ENCODE measurements at regions not wholly inside any gene's neighbourhood (a gene's known extent, or its start where the extent isn't known, plus 50 kb on each side); places are given as distances from the start of the nearest gene placed in this dataset.

- no peak for DNase-seq (ENCODE audit: low spot score)
These were observed 89.6 kb upstream of the ATF7IP start for GRCh38 chr12:14275886-14276285.

GRCh38 chr12:14278294-14278953, 87.1 kb upstream of the ATF7IP start:
- no peak for DNase-seq (ENCODE audit: low spot score)

GRCh38 chr12:14279845-14280244, 85.6 kb upstream of the ATF7IP start:
- no peak for DNase-seq (ENCODE audit: low spot score)

- no peak for DNase-seq (ENCODE audit: low spot score)
These were observed 84.6 kb upstream of the ATF7IP start for GRCh38 chr12:14280921-14281320.

- DNase-seq (ENCODE audit: low spot score) = no peak
These were observed 83.9 kb upstream of the ATF7IP start for GRCh38 chr12:14281539-14281938.

- no peak for DNase-seq (ENCODE audit: low spot score)
These were observed 81.9 kb upstream of the ATF7IP start for GRCh38 chr12:14283489-14284144.

- no peak for DNase-seq (ENCODE audit: low spot score)
These were observed 81.2 kb upstream of the ATF7IP start for GRCh38 chr12:14284184-14284722.

GRCh38 chr12:14289601-14290000, 75.9 kb upstream of the ATF7IP start:
- no peak for DNase-seq (ENCODE audit: low spot score)

GRCh38 chr12:14290951-14291350, 74.5 kb upstream of the ATF7IP start:
- DNase-seq (ENCODE audit: low spot score) = no peak

GRCh38 chr12:14303661-14304155, 61.8 kb upstream of the ATF7IP start:
- no peak for DNase-seq (ENCODE audit: low spot score)

- DNase-seq (ENCODE audit: low spot score) = no peak
These were observed 58.5 kb upstream of the ATF7IP start for GRCh38 chr12:14307004-14307403.

GRCh38 chr12:14308516-14308915, 57.0 kb upstream of the ATF7IP start:
- no peak for DNase-seq (ENCODE audit: low spot score)

- no peak for DNase-seq (ENCODE audit: low spot score)
These were observed 54.6 kb upstream of the ATF7IP start for GRCh38 chr12:14310866-14311265.

GRCh38 chr12:14313379-14314138, 51.9 kb upstream of the ATF7IP start:
- no peak for DNase-seq (ENCODE audit: low spot score)

- DNase-seq (ENCODE audit: low spot score) = no peak
These were observed 50.7 kb upstream of the ATF7IP start for GRCh38 chr12:14314801-14315200.

GRCh38 chr12:14315501-14315900, 50.0 kb upstream of the ATF7IP start:
- DNase-seq (ENCODE audit: low spot score) = no peak

Measured in ureter (tissue), 1 donor.